Uterus (tissue), 2 donors: ENCODE measurements at regions not wholly inside any gene's neighbourhood (a gene's known extent, or its start where the extent isn't known, plus 50 kb on each side); places are given as distances from the start of the nearest gene placed in this dataset.

Experiments
- POLR2A ChIP-seq, 2 donors: fragments of 450-650 bp; IDR thresholded peaks; one replicate each; pipeline ENCODE4 v1.6.1; 2016; ENCODE audit warnings: antibody characterized with exemption in 2 of 2, mild to moderate bottlenecking in 1 of 2, moderate library complexity in 1 of 2
- TF ChIP-seq, protein P1 (sequence below), 4 experiments: fragments of 200-600 bp in 2 of 4; fragments of 450-650 bp in 2 of 4; sonication (generic) in 2 of 4; IDR thresholded peaks; one replicate each; pipeline ENCODE4 v1.5.1; 2016 to 2019; ENCODE audit warnings: antibody characterized with exemption in 4 of 4, mild to moderate bottlenecking in 2 of 4, moderate library complexity in 1 of 4

DNA sequence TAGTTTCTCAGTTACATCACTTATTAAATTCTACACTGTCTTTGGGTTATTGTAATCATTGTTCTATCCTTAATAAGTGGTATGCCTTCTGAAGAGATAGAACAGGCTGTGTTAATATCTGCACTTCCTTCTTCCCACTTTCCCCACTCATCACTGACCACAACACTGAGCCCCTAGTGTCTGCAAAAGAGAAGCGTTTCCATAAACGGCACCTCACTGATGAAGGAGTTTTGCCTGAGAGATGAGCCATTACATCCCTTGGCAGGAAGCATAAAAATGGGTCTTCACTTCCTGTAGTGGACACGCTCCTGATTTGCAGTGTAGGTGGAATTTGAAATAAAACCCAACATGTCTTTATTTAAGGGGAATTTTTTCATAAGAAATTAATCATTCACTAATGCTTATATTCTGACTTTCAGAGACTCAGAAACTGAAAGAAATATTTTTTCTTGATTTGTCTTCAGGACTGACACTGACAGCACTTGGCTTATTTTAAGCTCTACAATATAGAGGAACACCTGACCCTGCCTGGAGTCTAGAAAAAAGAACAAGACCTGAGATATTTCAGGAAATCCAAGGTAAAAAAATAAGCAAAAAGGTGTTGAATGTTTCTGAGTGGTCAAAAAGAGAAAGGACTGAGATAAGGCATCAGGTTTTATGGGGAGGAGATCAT is 275.3 kb downstream of the RAD51AP2 start:
- TF ChIP-seq, protein P1, sequence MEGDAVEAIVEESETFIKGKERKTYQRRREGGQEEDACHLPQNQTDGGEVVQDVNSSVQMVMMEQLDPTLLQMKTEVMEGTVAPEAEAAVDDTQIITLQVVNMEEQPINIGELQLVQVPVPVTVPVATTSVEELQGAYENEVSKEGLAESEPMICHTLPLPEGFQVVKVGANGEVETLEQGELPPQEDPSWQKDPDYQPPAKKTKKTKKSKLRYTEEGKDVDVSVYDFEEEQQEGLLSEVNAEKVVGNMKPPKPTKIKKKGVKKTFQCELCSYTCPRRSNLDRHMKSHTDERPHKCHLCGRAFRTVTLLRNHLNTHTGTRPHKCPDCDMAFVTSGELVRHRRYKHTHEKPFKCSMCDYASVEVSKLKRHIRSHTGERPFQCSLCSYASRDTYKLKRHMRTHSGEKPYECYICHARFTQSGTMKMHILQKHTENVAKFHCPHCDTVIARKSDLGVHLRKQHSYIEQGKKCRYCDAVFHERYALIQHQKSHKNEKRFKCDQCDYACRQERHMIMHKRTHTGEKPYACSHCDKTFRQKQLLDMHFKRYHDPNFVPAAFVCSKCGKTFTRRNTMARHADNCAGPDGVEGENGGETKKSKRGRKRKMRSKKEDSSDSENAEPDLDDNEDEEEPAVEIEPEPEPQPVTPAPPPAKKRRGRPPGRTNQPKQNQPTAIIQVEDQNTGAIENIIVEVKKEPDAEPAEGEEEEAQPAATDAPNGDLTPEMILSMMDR (IDR thresholded peaks at IDR 0.05): no peak
- TF ChIP-seq POLR2A (IDR thresholded peaks at IDR 0.05): no peak
